Neural crest cell (in vitro differentiated cells): ENCODE measurements at regions not wholly inside any gene's neighbourhood (a gene's known extent, or its start where the extent isn't known, plus 50 kb on each side); places are given as distances from the start of the nearest gene placed in this dataset.

Source experiments
- DNase-seq: peaks from one replicate; pipeline ENCODE4 v3.0.0; 2021; ENCODE audit warnings: low read depth, mixed read lengths, low spot score
- H3K27ac Mint-ChIP-seq: one replicate; pipeline ENCODE4 v1.8.0; 2021; ENCODE audit warnings: mild to moderate bottlenecking, mixed read lengths; ENCODE audit not compliant: unreplicated experiment
- H3K27me3 Mint-ChIP-seq: 2 replicates; pipeline ENCODE4 v1.8.0; 2021; ENCODE audit warnings: low read depth, mild to moderate bottlenecking, mixed read lengths
- H3K36me3 Mint-ChIP-seq: 2 replicates; pipeline ENCODE4 v1.8.0; 2021; ENCODE audit warnings: low read depth, mild to moderate bottlenecking, mixed read lengths
- H3K4me1 Mint-ChIP-seq: 2 replicates; pipeline ENCODE4 v1.8.0; 2021; ENCODE audit warnings: mixed read lengths
- H3K4me3 Mint-ChIP-seq: one replicate; pipeline ENCODE4 v1.8.0; 2021; ENCODE audit warnings: mild to moderate bottlenecking, mixed read lengths
- H3K9me3 Mint-ChIP-seq: 2 replicates; pipeline ENCODE4 v1.8.0; 2021; ENCODE audit warnings: mixed read lengths
- CTCF ChIP-seq: fragments of 200-600 bp; sonication (generic); conservative IDR thresholded peaks from 2 replicates; pipeline ENCODE4 v1.5.0; 2021; ENCODE audit warnings: antibody characterized with exemption, mild to moderate bottlenecking

DNA sequence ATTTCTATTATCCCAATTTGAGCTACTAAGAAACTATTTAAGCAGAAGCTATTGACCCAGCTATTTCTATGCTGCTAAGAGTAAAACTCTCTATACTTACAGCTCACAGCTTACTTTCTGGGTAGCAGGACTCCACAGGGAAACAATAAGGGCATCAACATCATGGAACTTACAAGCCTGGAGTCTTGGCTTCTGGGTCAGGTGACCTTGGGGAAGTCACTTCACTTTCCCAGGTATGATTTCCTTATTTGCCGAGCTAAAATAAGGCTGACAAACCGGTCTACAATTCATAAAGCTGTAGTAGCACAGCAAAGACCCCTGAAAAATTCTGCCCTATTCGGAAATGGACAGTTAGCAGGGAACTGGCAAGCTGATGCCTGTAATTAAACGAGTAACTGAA lies 278.3 kb upstream of the NR2F2 start:
- Mint-ChIP-seq H3K4me1 (peaks cover 60% of the 10 kb centered on the region), H3K36me3 (no peaks in the 10 kb centered on the region), H3K9me3 (peaks cover 5% of the 10 kb centered on the region), H3K27me3 (no peaks in the 10 kb centered on the region), H3K27ac (no peak overlapping the region), H3K4me3 (peak overlapping the region; percentile 60)
- no peak for TF ChIP-seq CTCF
- DNase-seq, result no peak

- DNase-seq, result no peak
- no peaks in the 10 kb centered on the region for H3K36me3 Mint-ChIP-seq
- H3K4me1 Mint-ChIP-seq, result peaks cover 55% of the 10 kb centered on the region
- peak overlapping the region; percentile 60 for H3K4me3 Mint-ChIP-seq
- no peaks in the 10 kb centered on the region for H3K27me3 Mint-ChIP-seq
- no peak overlapping the region for H3K27ac Mint-ChIP-seq
- TF ChIP-seq CTCF, result no peak
- H3K9me3 Mint-ChIP-seq, result peaks cover 5% of the 10 kb centered on the region
These were observed 277.9 kb upstream of the NR2F2 start for GRCh38 chr15:96052572-96053030.

- peak; percentile 42 for DNase-seq
- H3K27me3 Mint-ChIP-seq, result no peaks in the 10 kb centered on the region
- peak overlapping the region; percentile 90 for H3K27ac Mint-ChIP-seq
- H3K4me3 Mint-ChIP-seq, result peak overlapping the region; percentile 75
- no peak for TF ChIP-seq CTCF
- no peaks in the 10 kb centered on the region for H3K36me3 Mint-ChIP-seq
- peaks cover 49% of the 10 kb centered on the region for H3K4me1 Mint-ChIP-seq
- peaks cover 6% of the 10 kb centered on the region for H3K9me3 Mint-ChIP-seq
These were observed 277.3 kb upstream of the NR2F2 start for GRCh38 chr15:96053031-96053780.

- H3K36me3 Mint-ChIP-seq, result no peaks in the 10 kb centered on the region
- peak overlapping the region; percentile 75 for H3K4me3 Mint-ChIP-seq
- peak overlapping the region; percentile 58 for H3K27ac Mint-ChIP-seq
- H3K9me3 Mint-ChIP-seq, result peaks cover 8% of the 10 kb centered on the region
- DNase-seq, result peak; percentile 12
- H3K27me3 Mint-ChIP-seq, result no peaks in the 10 kb centered on the region
- peaks cover 44% of the 10 kb centered on the region for H3K4me1 Mint-ChIP-seq
- TF ChIP-seq CTCF, result no peak
These were observed 276.6 kb upstream of the NR2F2 start for GRCh38 chr15:96053781-96054428.

GRCh38 chr15:96054621-96055020 lies 275.9 kb upstream of the NR2F2 start:
- no peak for DNase-seq
- Mint-ChIP-seq H3K4me3 (no peak overlapping the region), H3K4me1 (peaks cover 37% of the 10 kb centered on the region), H3K36me3 (no peaks in the 10 kb centered on the region), H3K9me3 (peaks cover 10% of the 10 kb centered on the region), H3K27me3 (no peaks in the 10 kb centered on the region), H3K27ac (no peak overlapping the region)
- no peak for TF ChIP-seq CTCF
